ENCODE measurements at regions not wholly inside any gene's neighbourhood (a gene's known extent, or its start where the extent isn't known, plus 50 kb on each side); places are given as distances from the start of the nearest gene placed in this dataset.

GRCh38 chr3:72659188-72659587 lies 189.1 kb downstream of the SHQ1 start:
- TF ChIP-seq EP300 (IDR thresholded peaks at IDR 0.05) = no peak
- TF ChIP-seq, protein P1, sequence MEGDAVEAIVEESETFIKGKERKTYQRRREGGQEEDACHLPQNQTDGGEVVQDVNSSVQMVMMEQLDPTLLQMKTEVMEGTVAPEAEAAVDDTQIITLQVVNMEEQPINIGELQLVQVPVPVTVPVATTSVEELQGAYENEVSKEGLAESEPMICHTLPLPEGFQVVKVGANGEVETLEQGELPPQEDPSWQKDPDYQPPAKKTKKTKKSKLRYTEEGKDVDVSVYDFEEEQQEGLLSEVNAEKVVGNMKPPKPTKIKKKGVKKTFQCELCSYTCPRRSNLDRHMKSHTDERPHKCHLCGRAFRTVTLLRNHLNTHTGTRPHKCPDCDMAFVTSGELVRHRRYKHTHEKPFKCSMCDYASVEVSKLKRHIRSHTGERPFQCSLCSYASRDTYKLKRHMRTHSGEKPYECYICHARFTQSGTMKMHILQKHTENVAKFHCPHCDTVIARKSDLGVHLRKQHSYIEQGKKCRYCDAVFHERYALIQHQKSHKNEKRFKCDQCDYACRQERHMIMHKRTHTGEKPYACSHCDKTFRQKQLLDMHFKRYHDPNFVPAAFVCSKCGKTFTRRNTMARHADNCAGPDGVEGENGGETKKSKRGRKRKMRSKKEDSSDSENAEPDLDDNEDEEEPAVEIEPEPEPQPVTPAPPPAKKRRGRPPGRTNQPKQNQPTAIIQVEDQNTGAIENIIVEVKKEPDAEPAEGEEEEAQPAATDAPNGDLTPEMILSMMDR (IDR thresholded peaks at IDR 0.05) = no peak
- TF ChIP-seq POLR2A (IDR thresholded peaks at IDR 0.05) = no peak

Data from gastroesophageal sphincter (tissue), 3 donors.